Sigmoid colon (tissue), 3 donors: ENCODE measurements at regions not wholly inside any gene's neighbourhood (a gene's known extent, or its start where the extent isn't known, plus 50 kb on each side); places are given as distances from the start of the nearest gene placed in this dataset.

Experiments used
- CTCF ChIP-seq, 4 experiments: fragments of 450-650 bp in 3 of 4; fragments of 200-600 bp in 1 of 4; IDR thresholded peaks; one replicate each; pipeline ENCODE4 v1.5.1; 2016 to 2019; ENCODE audit warnings: antibody characterized with exemption in 4 of 4, mild to moderate bottlenecking in 3 of 4, moderate library complexity in 2 of 4
- POLR2A ChIP-seq, 2 donors: fragments of 450-650 bp; IDR thresholded peaks; one replicate each; pipeline ENCODE4 v1.6.1; 2016; ENCODE audit warnings: antibody characterized with exemption in 2 of 2, mild to moderate bottlenecking in 2 of 2, moderate library complexity in 2 of 2

DNA sequence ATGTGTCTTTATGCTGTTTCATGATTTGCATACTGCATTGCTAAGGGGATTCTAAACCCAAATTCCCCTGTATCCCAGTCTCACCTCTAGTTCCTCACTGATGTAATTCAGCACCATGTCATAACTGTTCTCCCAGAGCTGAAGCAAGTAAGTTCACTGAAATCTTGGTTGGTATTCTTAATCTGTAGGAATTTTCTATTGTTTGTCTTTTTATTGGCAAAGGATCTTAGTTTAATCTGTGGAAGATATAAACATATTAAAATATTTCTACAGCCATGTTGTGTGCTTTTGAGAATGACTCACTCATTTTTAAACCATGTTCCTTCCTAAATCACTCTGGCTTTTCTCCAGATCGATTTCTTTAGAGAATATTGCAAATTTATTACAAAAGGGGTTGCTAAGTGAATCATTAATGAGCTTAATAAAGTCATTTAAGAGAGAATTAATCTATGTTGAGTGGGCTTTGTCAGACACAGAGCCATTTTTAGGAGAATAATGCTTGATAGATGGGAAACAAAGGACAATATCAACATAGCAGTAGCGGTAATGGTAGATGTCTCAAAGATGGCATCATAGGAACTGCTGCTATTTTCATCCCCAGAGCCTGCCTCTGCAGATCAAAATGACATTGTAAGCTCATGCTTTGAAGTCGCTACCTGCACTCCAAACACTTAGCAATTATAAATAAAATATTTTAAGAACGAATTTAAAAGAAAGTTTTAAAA lies 110.0 kb downstream of the ENC1 start:
- no peak for TF ChIP-seq POLR2A (IDR thresholded peaks at IDR 0.05)
- TF ChIP-seq CTCF (IDR thresholded peaks at IDR 0.05), result no peak
